ENCODE measurements at regions not wholly inside any gene's neighbourhood (a gene's known extent, or its start where the extent isn't known, plus 50 kb on each side); places are given as distances from the start of the nearest gene placed in this dataset.

- ATAC-seq (ENCODE audit: low read depth) (no peak), DNase-seq (no peak)
- no peak overlapping the region for H3K27ac Mint-ChIP-seq
- CTCF ChIA-PET, result no interaction called here
- intact Hi-C loops (cut with micrococcal nuclease), result loop anchor here (10.0 kb wide), 1 partner anchor 54 kb away; no protein-coding TSS in a partner anchor
- no peaks in the 10 kb centered on the region for H3K4me1 Mint-ChIP-seq
- no peaks in the 10 kb centered on the region for H3K36me3 Mint-ChIP-seq (ENCODE audit: low read depth)
- TF ChIP-seq CTCF (IDR thresholded peaks at IDR 0.05), result no peak
- no peaks in the 10 kb centered on the region for H3K27me3 Mint-ChIP-seq
- POLR2A ChIA-PET, result no interaction called here
- H3K9me3 Mint-ChIP-seq, result no peaks in the 10 kb centered on the region
- H3K4me3 Mint-ChIP-seq, result no peak overlapping the region
These were observed 356.3 kb downstream of the FAT3 start for GRCh38 chr11:92580908-92581307.

DNA sequence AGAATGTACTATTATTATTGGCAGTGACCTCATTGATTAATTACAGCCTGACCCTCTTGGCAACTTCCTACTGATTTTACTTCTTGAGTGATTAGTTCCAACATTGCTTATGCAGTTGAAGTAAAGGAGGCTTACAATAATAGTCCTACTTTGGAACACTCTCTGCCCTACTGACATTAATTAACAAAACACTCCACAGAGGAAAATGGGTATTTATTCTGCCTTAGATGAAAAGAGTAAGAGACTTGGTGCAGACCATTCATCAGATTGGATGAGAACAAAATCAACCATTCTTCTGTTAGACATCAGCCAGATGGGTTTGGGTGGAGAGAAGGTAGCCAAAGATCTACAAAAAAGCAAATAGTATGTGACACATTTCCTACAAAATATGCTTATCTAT is 363.8 kb downstream of the FAT3 start:
- Mint-ChIP-seq H3K27me3 (no peaks in the 10 kb centered on the region), H3K27ac (no peak overlapping the region), H3K36me3 (ENCODE audit: low read depth) (no peaks in the 10 kb centered on the region), H3K4me3 (no peak overlapping the region), H3K4me1 (no peaks in the 10 kb centered on the region), H3K9me3 (no peaks in the 10 kb centered on the region)
- ATAC-seq (ENCODE audit: low read depth) (no peak), DNase-seq (no peak)
- intact Hi-C loops (cut with micrococcal nuclease), result loop anchor here (10.0 kb wide), 1 partner anchor 46 kb away; no protein-coding TSS in a partner anchor
- no peak for TF ChIP-seq CTCF (IDR thresholded peaks at IDR 0.05)
- ChIA-PET CTCF (no interaction called here), POLR2A (no interaction called here)

GRCh38 chr11:92589512-92589911 is 364.9 kb downstream of the FAT3 start:
- ATAC-seq (ENCODE audit: low read depth) (no peak), DNase-seq (no peak)
- no peaks in the 10 kb centered on the region for H3K9me3 Mint-ChIP-seq
- H3K36me3 Mint-ChIP-seq (ENCODE audit: low read depth), result no peaks in the 10 kb centered on the region
- TF ChIP-seq CTCF (IDR thresholded peaks at IDR 0.05), result no peak
- no peaks in the 10 kb centered on the region for H3K4me1 Mint-ChIP-seq
- H3K27ac Mint-ChIP-seq, result no peak overlapping the region
- H3K27me3 Mint-ChIP-seq, result no peaks in the 10 kb centered on the region
- intact Hi-C loops (cut with micrococcal nuclease), result loop anchor here (10.0 kb wide), 1 partner anchor 45 kb away; no protein-coding TSS in a partner anchor
- CTCF ChIA-PET, result no interaction called here
- POLR2A ChIA-PET, result no interaction called here
- H3K4me3 Mint-ChIP-seq, result no peak overlapping the region

- no peak for DNase-seq
- Mint-ChIP-seq H3K36me3 (ENCODE audit: low read depth) (no peaks in the 10 kb centered on the region), H3K9me3 (no peaks in the 10 kb centered on the region), H3K27me3 (no peaks in the 10 kb centered on the region), H3K4me1 (no peaks in the 10 kb centered on the region), H3K27ac (no peak overlapping the region), H3K4me3 (no peak overlapping the region)
- intact Hi-C loops (cut with micrococcal nuclease), result no loop called here
- no peak for TF ChIP-seq CTCF (IDR thresholded peaks at IDR 0.05)
- ChIA-PET CTCF (no interaction called here), POLR2A (no interaction called here)
- no peak for ATAC-seq (ENCODE audit: low read depth)
These were observed 366.9 kb downstream of the FAT3 start for GRCh38 chr11:92591521-92591920.

DNA sequence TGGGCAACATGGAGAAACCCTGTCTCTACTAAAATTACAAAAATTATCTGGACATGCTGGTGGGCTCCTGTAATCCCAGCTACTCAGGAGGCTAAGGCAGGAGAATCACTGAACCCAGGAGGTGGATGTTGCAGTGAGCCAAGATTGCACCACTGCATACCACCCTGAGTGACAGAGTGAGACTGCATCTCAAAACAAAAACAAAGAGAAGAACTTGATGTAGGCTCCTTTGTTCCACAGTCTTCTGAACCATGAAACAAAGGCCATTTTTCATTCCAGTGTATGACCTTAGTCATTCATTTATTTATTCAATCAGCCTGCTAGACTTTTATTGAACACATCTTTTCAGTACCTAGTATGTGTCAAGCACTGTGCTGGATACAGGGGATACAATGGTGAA is 369.6 kb downstream of the FAT3 start:
- ChIA-PET CTCF (no interaction called here), POLR2A (no interaction called here)
- H3K4me3 Mint-ChIP-seq, result no peak overlapping the region
- H3K36me3 Mint-ChIP-seq (ENCODE audit: low read depth), result no peaks in the 10 kb centered on the region
- DNase-seq (no peak), ATAC-seq (ENCODE audit: low read depth) (no peak)
- no peak overlapping the region for H3K27ac Mint-ChIP-seq
- no peaks in the 10 kb centered on the region for H3K9me3 Mint-ChIP-seq
- no peaks in the 10 kb centered on the region for H3K27me3 Mint-ChIP-seq
- intact Hi-C loops (cut with micrococcal nuclease), result no loop called here
- H3K4me1 Mint-ChIP-seq, result no peaks in the 10 kb centered on the region
- no peak for TF ChIP-seq CTCF (IDR thresholded peaks at IDR 0.05)

Measured in activated B cell treated with CpG ODN at 0.5 μM for 24 hours (primary cell).